ENCODE measurements at regions not wholly inside any gene's neighbourhood (a gene's known extent, or its start where the extent isn't known, plus 50 kb on each side); places are given as distances from the start of the nearest gene placed in this dataset.

GRCh38 chr11:45369313-45369712 lies 83.2 kb upstream of the SYT13 start:
- intact Hi-C loops (cut with micrococcal nuclease; ENCODE audit: unreplicated experiment), result no loop called here
- no peak for TF ChIP-seq CTCF (IDR thresholded peaks at IDR 0.05; ENCODE audit: unreplicated experiment)
- CTCF ChIA-PET, result interaction anchor here (2.6 kb wide), 1 partner anchor 403 kb away, joined by 8 read pairs; no protein-coding TSS in a partner anchor
- no peaks in the 10 kb centered on the region for H3K9me3 Mint-ChIP-seq (ENCODE audit: low read depth, unreplicated experiment)
- no peak for DNase-seq
- no peak overlapping the region for H3K27ac Mint-ChIP-seq (ENCODE audit: unreplicated experiment)
- no peaks in the 10 kb centered on the region for H3K4me1 Mint-ChIP-seq (ENCODE audit: low read depth, unreplicated experiment)
- no TSS peak for BruUV-seq (replicated peaks)
- no peaks in the 10 kb centered on the region for H3K36me3 Mint-ChIP-seq (ENCODE audit: insufficient read depth, unreplicated experiment)
- peaks cover 98% of the 10 kb centered on the region for H3K27me3 Mint-ChIP-seq (ENCODE audit: unreplicated experiment)
- H3K4me3 Mint-ChIP-seq (ENCODE audit: low read depth, unreplicated experiment), result no peak overlapping the region

- no peak overlapping the region for H3K27ac Mint-ChIP-seq (ENCODE audit: unreplicated experiment)
- H3K27me3 Mint-ChIP-seq (ENCODE audit: unreplicated experiment), result peaks cover 98% of the 10 kb centered on the region
- CTCF ChIA-PET, result interaction anchor here (2.6 kb wide), 1 partner anchor 403 kb away, joined by 8 read pairs; no protein-coding TSS in a partner anchor
- H3K9me3 Mint-ChIP-seq (ENCODE audit: low read depth, unreplicated experiment), result no peaks in the 10 kb centered on the region
- intact Hi-C loops (cut with micrococcal nuclease; ENCODE audit: unreplicated experiment), result no loop called here
- no peak overlapping the region for H3K4me3 Mint-ChIP-seq (ENCODE audit: low read depth, unreplicated experiment)
- no peaks in the 10 kb centered on the region for H3K4me1 Mint-ChIP-seq (ENCODE audit: low read depth, unreplicated experiment)
- DNase-seq, result no peak
- TF ChIP-seq CTCF (IDR thresholded peaks at IDR 0.05; ENCODE audit: unreplicated experiment), result no peak
- no peaks in the 10 kb centered on the region for H3K36me3 Mint-ChIP-seq (ENCODE audit: insufficient read depth, unreplicated experiment)
- BruUV-seq (replicated peaks), result no TSS peak
These were observed 82.6 kb upstream of the SYT13 start for GRCh38 chr11:45368697-45369096.

- Mint-ChIP-seq H3K4me1 (ENCODE audit: low read depth, unreplicated experiment) (no peaks in the 10 kb centered on the region), H3K27ac (ENCODE audit: unreplicated experiment) (no peak overlapping the region), H3K27me3 (ENCODE audit: unreplicated experiment) (peaks cover 98% of the 10 kb centered on the region), H3K4me3 (ENCODE audit: low read depth, unreplicated experiment) (no peak overlapping the region), H3K9me3 (ENCODE audit: low read depth, unreplicated experiment) (no peaks in the 10 kb centered on the region), H3K36me3 (ENCODE audit: insufficient read depth, unreplicated experiment) (no peaks in the 10 kb centered on the region)
- DNase-seq, result no peak
- intact Hi-C loops (cut with micrococcal nuclease; ENCODE audit: unreplicated experiment), result no loop called here
- no peak for TF ChIP-seq CTCF (IDR thresholded peaks at IDR 0.05; ENCODE audit: unreplicated experiment)
- no TSS peak for BruUV-seq (replicated peaks)
- CTCF ChIA-PET, result no interaction called here
These were observed 80.6 kb upstream of the SYT13 start for GRCh38 chr11:45366619-45367190.

GRCh38 chr11:45365961-45366618 lies 79.9 kb upstream of the SYT13 start:
- no TSS peak for BruUV-seq (replicated peaks)
- no peak for DNase-seq
- Mint-ChIP-seq H3K9me3 (ENCODE audit: low read depth, unreplicated experiment) (no peaks in the 10 kb centered on the region), H3K4me1 (ENCODE audit: low read depth, unreplicated experiment) (no peaks in the 10 kb centered on the region), H3K27ac (ENCODE audit: unreplicated experiment) (no peak overlapping the region), H3K36me3 (ENCODE audit: insufficient read depth, unreplicated experiment) (no peaks in the 10 kb centered on the region), H3K27me3 (ENCODE audit: unreplicated experiment) (peaks cover 98% of the 10 kb centered on the region), H3K4me3 (ENCODE audit: low read depth, unreplicated experiment) (no peak overlapping the region)
- TF ChIP-seq CTCF (IDR thresholded peaks at IDR 0.05; ENCODE audit: unreplicated experiment), result no peak
- intact Hi-C loops (cut with micrococcal nuclease; ENCODE audit: unreplicated experiment), result no loop called here
- CTCF ChIA-PET, result no interaction called here

Measured in Calu3 (cell line).